H1 (cell line): ENCODE measurements at regions not wholly inside any gene's neighbourhood (a gene's known extent, or its start where the extent isn't known, plus 50 kb on each side); places are given as distances from the start of the nearest gene placed in this dataset.

Experiments
- CTCF ChIA-PET: fragments of 300-600 bp; sonication (Branson Sonifier 250); formaldehyde crosslinking; loops from one replicate; lab custom pipeline; 2021; ENCODE audit not compliant: partially characterized antibody; lab: Charles Lee
- POLR2A ChIA-PET: fragments of 300-600 bp; sonication (Branson Sonifier 250); formaldehyde crosslinking; loops from one replicate; lab custom pipeline; 2021; ENCODE audit warnings: inconsistent platforms; ENCODE audit not compliant: partially characterized antibody; lab: Charles Lee
- DNase-seq, 2 experiments: peaks; one replicate each; pipeline versions ENCODE4 v3.0.0 to v3.0.0-alpha.2; 2010 to 2022; ENCODE audit warnings: low spot score in 2 of 2, low read depth in 1 of 2, mixed read lengths in 1 of 2
- FAIRE-seq: peaks from 2 replicates; lab custom pipeline; 2011; peaks lifted over from hg19 to GRCh38; lab: Jason Lieb, UNC
- H2AFZ ChIP-seq: 2 replicates; pipeline ENCODE4 v1.8.1; 2012; ENCODE audit warnings: low read length, inconsistent platforms
- H2AK5ac ChIP-seq: 2 replicates; pipeline ENCODE4 v1.6.1; 2013; ENCODE audit warnings: low read depth, low read length
- H2BK120ac ChIP-seq: replicated peaks from 2 replicates; pipeline ENCODE3; 2013; ENCODE audit warnings: low read depth, low read length, inconsistent platforms
- H2BK12ac ChIP-seq: 2 replicates; pipeline ENCODE4 v1.6.1; 2013; ENCODE audit warnings: low read depth, low read length
- H2BK15ac ChIP-seq: 2 replicates; pipeline ENCODE4 v1.6.1; 2013; ENCODE audit warnings: low read length
- H2BK20ac ChIP-seq: 2 replicates; pipeline ENCODE4 v1.6.1; 2013; ENCODE audit warnings: low read length
- H2BK5ac ChIP-seq: 2 replicates; pipeline ENCODE4 v1.6.1; 2013; ENCODE audit warnings: low read depth, low read length
- H3K14ac ChIP-seq: 2 replicates; pipeline ENCODE4 v1.6.1; 2013; ENCODE audit warnings: inconsistent platforms; ENCODE audit not compliant: insufficient read length
- H3K18ac ChIP-seq: 2 replicates; pipeline ENCODE4 v1.6.1; 2013; ENCODE audit warnings: low read length; ENCODE audit errors: extremely low read depth
- H3K23ac ChIP-seq: 2 replicates; pipeline ENCODE4 v1.6.1; 2013; ENCODE audit warnings: inconsistent platforms; ENCODE audit not compliant: insufficient read length
- H3K23me2 ChIP-seq: 2 replicates; pipeline ENCODE4 v1.6.1; 2013; ENCODE audit warnings: low read depth, low read length
- H3K27ac ChIP-seq: 2 replicates; pipeline ENCODE4 v1.6.1; 2011; ENCODE audit warnings: low read depth, low read length, inconsistent platforms
- H3K27me3 ChIP-seq, 4 experiments: replicated peaks in 1 of 4; 1 replicate in 1 of 4; 2 replicates in 3 of 4; pipeline versions ENCODE4 v1.6.1 to v1.8.1; 2011 to 2013; ENCODE audit warnings: low read length in 3 of 4, mild to moderate bottlenecking in 3 of 4, inconsistent platforms in 2 of 4, mixed read lengths in 2 of 4, moderate library complexity in 1 of 4; ENCODE audit not compliant: control insufficient read depth in 3 of 4, insufficient read depth in 3 of 4; ENCODE audit errors: extremely low read depth in 1 of 4
- H3K36me3 ChIP-seq, 4 experiments: 2 replicates each; pipeline versions ENCODE4 v1.6.1 to v1.8.1; 2011 to 2013; ENCODE audit warnings: mild to moderate bottlenecking in 4 of 4, low read length in 3 of 4, moderate library complexity in 2 of 4, control low read depth in 1 of 4, inconsistent platforms in 1 of 4; ENCODE audit not compliant: insufficient read depth in 4 of 4, control insufficient read depth in 2 of 4
- H3K4ac ChIP-seq: replicated peaks from 2 replicates; pipeline ENCODE3; 2013; ENCODE audit warnings: low read length, low read depth, mixed read lengths, inconsistent platforms; ENCODE audit not compliant: insufficient read length
- H3K4me1 ChIP-seq, 4 experiments: replicated peaks in 1 of 4; 1 replicate in 1 of 4; 2 replicates in 3 of 4; pipeline versions ENCODE4 v1.6.1 to v1.8.1; 2011 to 2013; ENCODE audit warnings: low read length in 3 of 4, inconsistent platforms in 2 of 4, mixed read lengths in 1 of 4; ENCODE audit not compliant: insufficient read depth in 4 of 4, control insufficient read depth in 3 of 4
- H3K4me2 ChIP-seq, 2 experiments: 2 replicates each; pipeline versions ENCODE4 v1.6.1 to v1.8.1; 2011 to 2013; ENCODE audit warnings: low read depth in 2 of 2, low read length in 2 of 2, control low read depth in 1 of 2, inconsistent platforms in 1 of 2, mild to moderate bottlenecking in 1 of 2; ENCODE audit not compliant: insufficient read depth in 1 of 2
- H3K4me3 ChIP-seq, 4 experiments: fragments of 200-600, 300-600 bp in 1 of 4; sonication (generic), shearing (Covaris generic), sonication (Bioruptor Twin) in 1 of 4; 2 replicates each; pipeline versions ENCODE4 v1.5.1 to v1.8.1; 2011 to 2016; ENCODE audit warnings: low read length in 4 of 4, low read depth in 3 of 4, control low read depth in 2 of 4, inconsistent platforms in 2 of 4, mild to moderate bottlenecking in 2 of 4, mixed read lengths in 1 of 4, moderate library complexity in 1 of 4; ENCODE audit not compliant: insufficient read depth in 2 of 4; ENCODE audit errors: extremely low read depth in 1 of 4
- H3K56ac ChIP-seq: replicated peaks from 2 replicates; pipeline ENCODE3; 2013; ENCODE audit warnings: low read depth, mild to moderate bottlenecking, mixed read lengths, low read length, inconsistent platforms; ENCODE audit not compliant: insufficient read length
- H3K79me1 ChIP-seq: 2 replicates; pipeline ENCODE4 v1.6.1; 2013; ENCODE audit warnings: low read depth, low read length, control low read depth
- H3K79me2 ChIP-seq, 2 experiments: 2 replicates each; pipeline versions ENCODE4 v1.6.1 to v1.8.1; 2012 to 2013; ENCODE audit warnings: low read length in 2 of 2, mild to moderate bottlenecking in 2 of 2, inconsistent platforms in 1 of 2; ENCODE audit not compliant: insufficient read depth in 2 of 2, control insufficient read depth in 1 of 2
- H3K9ac ChIP-seq, 4 experiments: replicated peaks in 1 of 4; 1 replicate in 1 of 4; 2 replicates in 3 of 4; pipeline versions ENCODE4 v1.6.1 to v1.8.1; 2011 to 2013; ENCODE audit warnings: low read depth in 3 of 4, low read length in 3 of 4, control low read depth in 2 of 4, mild to moderate bottlenecking in 2 of 4, moderate library complexity in 2 of 4, inconsistent platforms in 1 of 4; ENCODE audit errors: extremely low read depth in 1 of 4
- H3K9me3 ChIP-seq, 2 experiments: 2 replicates each; pipeline versions ENCODE4 v1.6.1 to v1.8.1; 2012 to 2013; ENCODE audit warnings: mild to moderate bottlenecking in 2 of 2, moderate library complexity in 2 of 2, control low read depth in 1 of 2, inconsistent platforms in 1 of 2, low read depth in 1 of 2, low read length in 1 of 2, mixed read lengths in 1 of 2; ENCODE audit not compliant: insufficient read depth in 2 of 2
- H4K20me1 ChIP-seq, 2 experiments: replicated peaks in 1 of 2; 2 replicates each; pipeline versions ENCODE3 to v1.8.1; 2011 to 2013; ENCODE audit warnings: inconsistent platforms in 2 of 2, low read length in 2 of 2, mild to moderate bottlenecking in 1 of 2; ENCODE audit not compliant: insufficient read depth in 2 of 2, control insufficient read depth in 1 of 2
- H4K5ac ChIP-seq: 2 replicates; pipeline ENCODE4 v1.6.1; 2013; ENCODE audit warnings: low read length, low read depth, mixed read lengths, inconsistent platforms; ENCODE audit not compliant: insufficient read length
- H4K8ac ChIP-seq: 2 replicates; pipeline ENCODE4 v1.8.0; 2013; ENCODE audit warnings: mild to moderate bottlenecking, moderate library complexity, low read length, inconsistent platforms; ENCODE audit not compliant: insufficient read depth; ENCODE audit errors: extremely low read depth
- H4K91ac ChIP-seq: replicated peaks from 2 replicates; pipeline ENCODE3; 2013; ENCODE audit warnings: low read length, mixed read lengths, inconsistent platforms; ENCODE audit not compliant: insufficient read length
- CTCF ChIP-seq, 3 experiments: IDR thresholded peaks; 1 replicate in 2 of 3; 2 replicates in 1 of 3; pipeline versions ENCODE4 v1.5.1 to v1.6.1; 2011; ENCODE audit warnings: low read length in 3 of 3, mild to moderate bottlenecking in 3 of 3, inconsistent platforms in 2 of 3, low read depth in 1 of 3, moderate library complexity in 1 of 3; ENCODE audit not compliant: insufficient read depth in 1 of 3; ENCODE audit errors: control extremely low read depth in 1 of 3
- GTF2F1 ChIP-seq: IDR thresholded peaks from 2 replicates; pipeline ENCODE4 v1.6.1; 2012; ENCODE audit warnings: low read depth, low read length, improper control_type of control experiment, borderline replicate concordance
- MAFK ChIP-seq: IDR thresholded peaks from 2 replicates; pipeline ENCODE4 v1.6.1; 2012; ENCODE audit warnings: low read depth, mild to moderate bottlenecking, improper control_type of control experiment, low read length
- SP1 ChIP-seq: IDR thresholded peaks from 2 replicates; pipeline ENCODE4 v1.6.1; 2011; ENCODE audit warnings: low read depth, low read length
- SP2 ChIP-seq: IDR thresholded peaks from 2 replicates; pipeline ENCODE4 v1.6.1; 2012; ENCODE audit warnings: mild to moderate bottlenecking, low read length, inconsistent platforms
- WGBS, 2 experiments: shearing (Covaris generic) in 1 of 2; methylation state at CpG; one replicate each; pipeline versions ENCODE4 v1.1.6 to v1.1.7; 2013 to 2015; ENCODE audit warnings: low lambda C conversion rate in 2 of 2, mixed read lengths in 2 of 2, inconsistent platforms in 1 of 2, low coverage in 1 of 2, missing lambda C conversion rate in 1 of 2; ENCODE audit not compliant: insufficient replicate concordance in 2 of 2, insufficient coverage in 1 of 2, insufficient read length in 1 of 2; ENCODE audit errors: extremely low coverage in 1 of 2, missing lambda C conversion rate in 1 of 2; 5-methylcytosine and 5-hydroxymethylcytosine counted together

GRCh38 chr5:87780831-87781760 is 368.4 kb upstream of the CCNH start:
- H3K9ac ChIP-seq: no peak overlapping the region
- H2AFZ ChIP-seq: no peak overlapping the region
- no peak overlapping the region for H2BK12ac ChIP-seq
- no peak overlapping the region for H3K56ac ChIP-seq
- H3K14ac ChIP-seq: no peak overlapping the region
- 12% methylated on average over 13 of the region's 13 CpGs; no CpG with 5 or more reads in 1 of the 2 experiments for WGBS, 2 experiments
- no peak overlapping the region for H3K27ac ChIP-seq
- no peaks in the 10 kb centered on the region for H4K20me1 ChIP-seq
- no peaks in the 10 kb centered on the region for H3K79me1 ChIP-seq
- DNase-seq (peak; percentile 57 to 77), FAIRE-seq (peak; percentile 92)
- no peaks in the 10 kb centered on the region for H3K9me3 ChIP-seq
- peak overlapping the region in 1 of 2 experiments; percentile 62; a peak in 2 of 4 replicates for H3K4me2 ChIP-seq
- peak overlapping the region in 1 of 4 experiments; percentile 47; a peak in 3 of 8 replicates for H3K4me3 ChIP-seq
- H3K36me3 ChIP-seq: no peaks in the 10 kb centered on the region
- no peaks in the 10 kb centered on the region; a peak in 1 of 7 replicates for H3K4me1 ChIP-seq
- no peak overlapping the region for H4K91ac ChIP-seq
- H2BK120ac ChIP-seq: no peak overlapping the region
- no peak overlapping the region for H4K8ac ChIP-seq
- H4K5ac ChIP-seq: no peak overlapping the region
- peaks cover 2 to 9% (median 4%) of the 10 kb centered on the region in 4 experiments; a peak in 4 of 7 replicates for H3K27me3 ChIP-seq
- H3K23me2 ChIP-seq: no peaks in the 10 kb centered on the region
- H2BK20ac ChIP-seq: no peak overlapping the region
- no peak overlapping the region for H3K18ac ChIP-seq
- no peak overlapping the region for H3K23ac ChIP-seq
- H2BK15ac ChIP-seq: no peak overlapping the region
- H2AK5ac ChIP-seq: no peak overlapping the region
- H2BK5ac ChIP-seq: no peak overlapping the region
- ChIA-PET CTCF (interaction anchor here (0.5 to 4.0 kb wide), 42 partner anchors 11 to 946 kb away, joined by 3 to 50 read pairs (median 4); no protein-coding TSS in a partner anchor), POLR2A (no interaction called here)
- H3K4ac ChIP-seq: no peak overlapping the region
- H3K79me2 ChIP-seq: no peaks in the 10 kb centered on the region
- TF ChIP-seq SP1 (no peak), MAFK (no peak), CTCF (IDR thresholded peaks at IDR 0.05; ENCODE audit: control extremely low read depth in 1 of 3, insufficient read depth in 1 of 3, low read depth in 1 of 3, low read length in 3 of 3) (peak; percentile 74 to 88 (median 86)), SP2 (no peak), GTF2F1 (no peak)
